IMR-90 (cell line): ENCODE measurements at regions not wholly inside any gene's neighbourhood (a gene's known extent, or its start where the extent isn't known, plus 50 kb on each side); places are given as distances from the start of the nearest gene placed in this dataset.

Experiments used
- ATAC-seq: fragments of 200-7000 bp; cut with Tn5 transposase; 2 replicates; pipeline ENCODE4 v1.9.1; 2020; ENCODE audit warnings: low read depth, mild to moderate bottlenecking, moderate library complexity
- BruUV-seq: library from RNA; stranded (reverse); fragments of 400-500 nt; replicated peaks from 2 replicates; lab custom pipeline; 2021; lab: Mats Ljungman, UMichigan
- CTCF ChIA-PET: fragments of 300-600 bp; formaldehyde crosslinking; extraction: SDS; loops from one replicate; lab custom pipeline; 2021; ENCODE audit warnings: antibody characterized with exemption; lab: Yijun Ruan, JAX
- POLR2A ChIA-PET: fragments of 300-600 bp; sonication (Branson Sonifier 250); formaldehyde crosslinking; loops from one replicate; lab custom pipeline; 2022; ENCODE audit warnings: antibody characterized with exemption; ENCODE audit not compliant: unreplicated experiment; lab: Charles Lee
- DNase-seq: peaks from one replicate; pipeline ENCODE4 v3.0.0; 2013
- H2AFZ ChIP-seq: replicated peaks from 2 replicates; pipeline ENCODE3; 2013; ENCODE audit warnings: low read length, mild to moderate bottlenecking; ENCODE audit not compliant: poor library complexity
- H2AK5ac ChIP-seq: 2 replicates; pipeline ENCODE4 v1.6.1; 2013; ENCODE audit warnings: low read depth, low read length, inconsistent platforms
- H2AK9ac ChIP-seq: replicated peaks from 2 replicates; pipeline ENCODE3; 2013; ENCODE audit warnings: mild to moderate bottlenecking, low read depth, low read length, moderate library complexity; ENCODE audit not compliant: poor library complexity
- H2BK120ac ChIP-seq: 2 replicates; pipeline ENCODE4 v1.6.1; 2013; ENCODE audit warnings: low read depth, low read length, inconsistent platforms
- H2BK15ac ChIP-seq: 3 replicates; pipeline ENCODE4 v1.6.1; 2013; ENCODE audit warnings: low read depth, low read length, inconsistent platforms
- H2BK20ac ChIP-seq: 2 replicates; pipeline ENCODE4 v1.6.1; 2013; ENCODE audit warnings: low read depth, mild to moderate bottlenecking, inconsistent platforms, low read length, moderate library complexity
- H2BK5ac ChIP-seq: 2 replicates; pipeline ENCODE4 v1.6.1; 2013; ENCODE audit warnings: mild to moderate bottlenecking, low read depth, low read length, inconsistent platforms; ENCODE audit not compliant: poor library complexity, severe bottlenecking
- H3K14ac ChIP-seq: replicated peaks from 2 replicates; pipeline ENCODE4 v1.6.1; 2013; ENCODE audit warnings: low read depth, low read length, inconsistent platforms
- H3K18ac ChIP-seq: 2 replicates; pipeline ENCODE4 v1.6.1; 2013; ENCODE audit warnings: low read depth, low read length, control low read depth
- H3K23ac ChIP-seq: 2 replicates; pipeline ENCODE4 v1.6.1; 2013; ENCODE audit warnings: low read depth, low read length, inconsistent platforms
- H3K27ac ChIP-seq: 2 replicates; pipeline ENCODE4 v1.5.1; 2013; ENCODE audit warnings: mild to moderate bottlenecking, control low read depth, low read length; ENCODE audit not compliant: insufficient read depth
- H3K27me3 ChIP-seq: 2 replicates; pipeline ENCODE4 v1.6.1; 2013; ENCODE audit warnings: low read length; ENCODE audit not compliant: control insufficient read depth, insufficient read depth
- H3K36me3 ChIP-seq: 2 replicates; pipeline ENCODE4 v1.6.1; 2013; ENCODE audit warnings: low read length, mixed read lengths; ENCODE audit not compliant: control insufficient read depth, insufficient read depth
- H3K4ac ChIP-seq: 2 replicates; pipeline ENCODE4 v1.6.1; 2013; ENCODE audit warnings: low read depth, low read length, inconsistent platforms
- H3K4me1 ChIP-seq: 2 replicates; pipeline ENCODE4 v1.6.1; 2013; ENCODE audit warnings: low read length, mixed read lengths; ENCODE audit not compliant: control insufficient read depth, insufficient read depth
- H3K4me2 ChIP-seq: 2 replicates; pipeline ENCODE4 v1.6.1; 2013; ENCODE audit warnings: low read depth, mild to moderate bottlenecking, control low read depth, low read length, moderate library complexity
- H3K4me3 ChIP-seq: 2 replicates; pipeline ENCODE4 v1.5.1; 2013; ENCODE audit warnings: low read depth, mild to moderate bottlenecking, control low read depth, low read length, moderate library complexity; ENCODE audit not compliant: insufficient read depth
- H3K56ac ChIP-seq: 2 replicates; pipeline ENCODE4 v1.6.1; 2013; ENCODE audit warnings: low read length, inconsistent platforms; ENCODE audit not compliant: insufficient read depth; ENCODE audit errors: extremely low read depth
- H3K79me1 ChIP-seq, 2 experiments: 2 replicates each; pipeline ENCODE4 v1.6.1; 2013; ENCODE audit warnings: low read length in 2 of 2, inconsistent platforms in 1 of 2, low read depth in 1 of 2
- H3K9ac ChIP-seq: 2 replicates; pipeline ENCODE4 v1.6.1; 2013; ENCODE audit warnings: low read depth, low read length, control low read depth
- H3K9me1 ChIP-seq: 2 replicates; pipeline ENCODE4 v1.6.1; 2013; ENCODE audit warnings: low read length, inconsistent platforms; ENCODE audit not compliant: insufficient read depth
- H3K9me3 ChIP-seq: 2 replicates; pipeline ENCODE4 v1.6.1; 2013; ENCODE audit warnings: low read length; ENCODE audit not compliant: control insufficient read depth, insufficient read depth
- H4K20me1 ChIP-seq: 2 replicates; pipeline ENCODE4 v1.6.1; 2013; ENCODE audit warnings: low read length, inconsistent platforms; ENCODE audit not compliant: insufficient read depth
- H4K5ac ChIP-seq: 2 replicates; pipeline ENCODE4 v1.6.1; 2013; ENCODE audit warnings: mild to moderate bottlenecking, low read depth, low read length, control low read depth
- H4K8ac ChIP-seq, 2 experiments: 2 replicates each; pipeline ENCODE4 v1.6.1; 2013; ENCODE audit warnings: low read depth in 2 of 2, low read length in 2 of 2, control low read depth in 1 of 2, inconsistent platforms in 1 of 2
- H4K91ac ChIP-seq: 2 replicates; pipeline ENCODE4 v1.6.1; 2013; ENCODE audit warnings: low read depth, low read length, inconsistent platforms; ENCODE audit not compliant: insufficient read depth
- ELK1 ChIP-seq: fragments of 150-350 bp; IDR thresholded peaks from 2 replicates; pipeline ENCODE4 v1.6.1; 2016; ENCODE audit warnings: low read depth, mild to moderate bottlenecking, low read length, moderate library complexity, borderline replicate concordance
- MAFK ChIP-seq: IDR thresholded peaks from 2 replicates; pipeline ENCODE4 v1.6.1; 2012; ENCODE audit warnings: low read depth, low read length, improper control_type of control experiment
- MAZ ChIP-seq: IDR thresholded peaks from 2 replicates; pipeline ENCODE4 v1.6.1; 2012; ENCODE audit warnings: low read depth, mild to moderate bottlenecking, low read length, improper control_type of control experiment, moderate library complexity, borderline replicate concordance
- POLR2A ChIP-seq: IDR thresholded peaks from 2 replicates; pipeline ENCODE4 v1.6.1; 2012; ENCODE audit warnings: mild to moderate bottlenecking, low read depth, low read length
- RCOR1 ChIP-seq: IDR thresholded peaks from 2 replicates; pipeline ENCODE4 v1.6.1; 2012; ENCODE audit warnings: mild to moderate bottlenecking, low read length, improper control_type of control experiment; ENCODE audit not compliant: insufficient replicate concordance
- WGBS, 2 experiments: methylation state at CpG; one replicate each; pipeline versions ENCODE4 v1.1.5 to v1.1.7; 2013; ENCODE audit warnings: missing lambda C conversion rate in 2 of 2; ENCODE audit not compliant: insufficient read length in 1 of 2; ENCODE audit errors: extremely low coverage in 2 of 2; 5-methylcytosine and 5-hydroxymethylcytosine counted together
- dilution Hi-C: fragments of 300-500 bp; cut with HindIII; formaldehyde crosslinking; loops from one replicate; pipeline ENCODE4 v1.14.3; 2018; ENCODE audit warnings: low sequenced_read_pairs; ENCODE audit not compliant: unreplicated experiment
- in situ Hi-C: fragments of 300-500 bp; cut with MboI; formaldehyde crosslinking; loops from 3 replicates; pipeline ENCODE4 v1.14.3; 2019; ENCODE audit warnings: low sequenced_read_pairs, inconsistent platforms, mixed read lengths
- intact Hi-C: fragments of 100-400 bp; cut with micrococcal nuclease; formaldehyde crosslinking; loops from 2 replicates; pipeline ENCODE4 v1.10.0; 2022

GRCh38 chr12:125907351-125907750 lies 842.1 kb downstream of the AACS start:
- Histone ChIP-seq H2BK5ac (no peak overlapping the region), H2AFZ (no peak overlapping the region), H3K9ac (no peak overlapping the region), H3K36me3 (no peaks in the 10 kb centered on the region), H2AK5ac (no peak overlapping the region), H3K4me2 (no peak overlapping the region), H4K8ac (no peak overlapping the region), H3K4me3 (no peak overlapping the region), H3K79me1 (no peaks in the 10 kb centered on the region), H3K18ac (no peak overlapping the region), H2BK15ac (no peak overlapping the region), H3K4ac (no peak overlapping the region), H3K27me3 (no peaks in the 10 kb centered on the region), H2BK20ac (no peak overlapping the region), H2AK9ac (no peak overlapping the region), H3K4me1 (no peaks in the 10 kb centered on the region), H3K14ac (no peak overlapping the region), H4K91ac (no peak overlapping the region), H3K27ac (no peak overlapping the region), H2BK120ac (no peak overlapping the region), H4K20me1 (no peaks in the 10 kb centered on the region), H3K56ac (no peak overlapping the region), H3K23ac (no peak overlapping the region), H4K5ac (no peak overlapping the region), H3K9me3 (peaks cover 23% of the 10 kb centered on the region), H3K9me1 (no peaks in the 10 kb centered on the region)
- dilution Hi-C loops: no loop called here
- no CpG with 5 or more reads among the region's 3 CpGs for WGBS, 2 experiments
- intact Hi-C loops: no loop called here
- in situ Hi-C loops: no loop called here
- POLR2A ChIA-PET: no interaction called here
- TF ChIP-seq POLR2A: no peak
- TF ChIP-seq RCOR1: no peak
- TF ChIP-seq MAFK: no peak
- no peak for TF ChIP-seq ELK1
- no peak for TF ChIP-seq MAZ
- DNase-seq (no peak), ATAC-seq (no peak)
- CTCF ChIA-PET: no interaction called here
- BruUV-seq: no TSS peak
